Fibroblast of skin of right quadriceps (primary cell): ENCODE measurements at regions not wholly inside any gene's neighbourhood (a gene's known extent, or its start where the extent isn't known, plus 50 kb on each side); places are given as distances from the start of the nearest gene placed in this dataset.
"Not testable (repeated sequence)": the region's sequence is repeated elsewhere in the genome, so short reads cannot be mapped to it uniquely, and the experiment has no call there.

ENCODE experiments used
- DNase-seq: peaks from one replicate; pipeline ENCODE4 v3.0.0-alpha.2; 2013

- DNase-seq, result no peak
Observed at GRCh38 chr5:91875196-91875779, 492.2 kb upstream of the ARRDC3 start.

GRCh38 chr5:91867799-91868198, 484.7 kb upstream of the ARRDC3 start:
- DNase-seq, result no peak

GRCh38 chr5:91865915-91866314, 482.8 kb upstream of the ARRDC3 start:
- peak; percentile 8 for DNase-seq

DNA sequence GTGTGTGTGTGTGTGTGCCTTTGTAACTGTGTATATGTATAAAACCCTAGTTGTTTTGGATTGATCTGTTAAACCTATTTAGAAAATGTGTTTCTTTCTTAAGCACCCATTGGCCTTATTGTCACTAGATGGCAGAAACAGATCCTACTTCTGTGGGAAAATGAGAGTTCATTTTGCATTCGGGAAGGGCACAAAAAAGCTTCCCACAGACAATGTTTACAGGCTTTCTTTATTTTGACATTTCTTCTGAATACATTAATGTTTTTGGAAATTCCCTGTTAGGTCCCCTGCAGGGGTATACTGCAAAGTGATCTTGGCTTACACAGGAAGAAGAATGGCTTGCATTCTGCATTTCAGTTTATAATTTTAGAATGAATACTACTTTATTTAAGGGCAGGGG, 481.8 kb upstream of the ARRDC3 start:
- no peak for DNase-seq

DNA sequence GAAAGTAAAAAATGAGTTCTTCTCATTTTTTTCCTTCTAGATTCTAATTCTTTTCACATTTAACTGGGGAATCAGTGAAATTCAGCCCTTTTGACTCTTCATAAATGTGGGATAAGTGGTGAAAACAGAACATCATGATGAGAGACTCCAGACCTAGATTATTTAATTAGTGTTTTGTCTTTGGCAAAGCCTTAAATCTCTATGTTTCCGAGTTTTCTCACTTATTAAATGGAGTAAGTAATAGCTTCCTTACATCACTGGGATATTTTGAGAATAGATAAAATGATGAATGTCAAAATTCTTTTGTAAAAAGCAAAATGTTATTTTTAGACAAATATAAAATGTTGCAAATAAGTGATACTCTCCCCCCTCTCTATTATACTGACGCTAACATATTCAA, 468.6 kb upstream of the ARRDC3 start:
- DNase-seq, result no peak

- peak; percentile 65 for DNase-seq
Observed at GRCh38 chr5:91850031-91850430, 466.9 kb upstream of the ARRDC3 start.

DNA sequence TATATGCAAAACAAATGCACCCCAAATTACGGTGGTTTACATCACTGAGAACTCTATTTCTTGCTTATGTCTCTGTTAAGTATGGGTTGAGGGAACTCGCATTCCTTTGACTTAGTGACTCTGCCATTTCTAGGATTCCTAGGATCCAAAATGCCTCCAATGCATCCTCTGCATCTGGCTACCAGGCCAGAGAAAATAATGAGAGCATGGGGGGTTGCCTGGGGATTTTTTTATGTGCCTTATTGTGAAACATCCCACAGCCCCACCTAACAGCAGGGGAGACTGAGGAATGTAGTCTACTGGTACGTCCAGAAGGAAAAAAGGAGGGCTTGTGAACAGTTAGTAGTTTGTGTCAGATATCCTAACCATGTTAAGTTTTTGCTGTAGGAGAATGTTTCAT, 466.0 kb upstream of the ARRDC3 start:
- peak; percentile 83 for DNase-seq

DNA sequence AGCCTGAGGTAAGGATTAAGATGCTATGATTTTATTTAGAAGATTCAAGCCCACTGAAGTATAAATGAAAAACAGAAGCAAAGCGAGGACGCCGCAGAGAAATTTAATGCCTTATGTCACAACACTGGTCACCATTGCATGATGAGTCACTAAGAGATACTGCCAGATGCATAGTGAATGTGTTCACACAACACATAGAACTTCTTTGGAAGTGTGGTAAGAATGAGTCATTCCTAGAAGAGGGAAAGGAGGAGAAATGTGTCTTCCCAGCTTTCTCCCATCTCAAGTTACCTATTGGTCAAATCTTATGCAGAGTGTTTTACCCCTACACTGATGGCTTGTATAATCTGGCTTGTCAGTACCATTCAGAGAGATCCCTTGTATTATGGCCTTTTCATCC, 465.3 kb upstream of the ARRDC3 start:
- DNase-seq, result peak; percentile 96

GRCh38 chr5:91841423-91841822, 458.3 kb upstream of the ARRDC3 start:
- no peak for DNase-seq

DNA sequence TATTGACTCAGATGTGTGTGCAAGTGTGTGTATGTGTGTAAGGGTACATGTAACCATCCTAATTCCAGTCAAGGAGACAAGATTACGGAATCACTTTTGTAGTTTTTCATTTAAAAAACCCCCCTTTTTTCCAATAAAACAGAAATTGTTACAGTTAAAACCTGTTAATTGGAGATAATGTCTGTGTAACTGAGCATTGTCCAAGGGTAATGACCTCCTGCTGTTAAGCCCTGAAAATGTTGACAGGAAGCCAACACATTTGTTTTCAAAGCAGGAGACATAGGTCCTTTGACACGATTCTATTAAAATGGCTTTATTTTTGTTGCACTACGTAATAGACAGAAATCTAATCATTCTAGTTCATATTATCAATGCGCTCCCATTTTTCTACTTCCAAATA, 457.3 kb upstream of the ARRDC3 start:
- no peak for DNase-seq

- DNase-seq, result no peak
Observed at GRCh38 chr5:91839721-91840120, 456.6 kb upstream of the ARRDC3 start.

- no peak for DNase-seq
Observed at GRCh38 chr5:91839233-91839632, 456.1 kb upstream of the ARRDC3 start.

DNA sequence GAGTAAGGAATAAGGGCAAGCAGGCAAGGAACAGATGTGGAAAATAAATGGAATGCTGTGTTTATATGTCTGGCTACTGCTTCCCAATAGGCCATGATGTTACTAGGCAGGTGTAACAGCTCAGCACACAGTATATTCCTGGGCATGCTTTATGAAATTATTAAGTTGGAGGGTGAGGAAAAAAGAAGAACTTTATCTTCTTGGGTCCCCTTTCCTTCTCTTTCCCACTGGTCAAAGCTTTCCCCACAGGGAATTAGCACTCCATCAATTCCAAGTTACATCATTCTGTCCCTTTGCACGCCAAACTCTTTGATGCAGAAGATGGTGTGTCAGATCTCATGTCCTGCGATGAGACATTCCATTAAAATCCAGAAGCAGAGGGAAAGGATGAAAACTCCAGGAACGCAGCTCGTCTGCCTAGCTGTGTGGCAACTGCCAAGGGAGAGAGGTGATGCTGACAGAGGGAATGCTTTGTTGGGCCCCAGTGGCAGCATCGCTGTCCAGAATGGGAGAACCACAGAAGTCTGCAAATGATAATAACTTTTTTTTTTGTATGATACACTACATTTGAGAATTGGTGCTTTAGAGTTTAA, 447.3 kb upstream of the ARRDC3 start:
- peak; percentile 2 for DNase-seq

GRCh38 chr5:91825618-91826017, 442.5 kb upstream of the ARRDC3 start:
- DNase-seq, result no peak

DNA sequence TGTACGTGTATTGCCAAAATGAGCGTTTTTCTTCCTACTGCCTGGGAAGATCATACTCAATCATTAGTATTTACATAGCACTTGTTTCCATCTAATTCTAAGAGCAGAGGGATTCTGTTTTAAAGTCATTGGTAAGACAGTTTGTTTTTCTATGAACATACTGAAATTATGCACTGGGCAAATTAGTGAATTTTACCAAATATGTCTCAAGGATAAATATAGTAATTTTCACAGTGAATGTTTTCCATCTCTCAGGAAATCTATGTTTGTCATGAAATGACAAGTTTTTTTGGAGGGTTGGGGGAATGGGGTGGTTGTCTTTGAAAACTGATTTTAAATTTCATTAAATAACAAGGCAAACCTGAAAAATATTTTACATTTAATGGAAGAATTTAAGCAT, 441.3 kb upstream of the ARRDC3 start:
- DNase-seq, result no peak

DNA sequence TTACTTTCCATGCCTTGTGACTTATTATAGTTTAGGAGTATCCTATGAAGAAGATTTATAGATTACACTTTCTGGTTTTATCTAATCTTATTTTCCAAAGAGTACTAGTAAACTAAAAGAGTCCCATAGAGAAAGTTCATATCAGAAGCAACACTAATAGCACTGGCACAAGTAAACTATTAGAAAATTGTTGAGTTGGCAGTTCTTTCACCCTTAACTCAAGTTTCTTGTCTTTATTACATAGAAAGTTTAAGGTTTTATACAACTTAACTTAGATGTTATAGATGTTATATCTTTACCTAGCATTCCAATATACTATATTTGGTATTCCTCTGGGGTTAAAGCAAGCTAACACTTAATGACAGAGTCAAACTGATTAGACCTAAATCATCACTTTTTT, 437.8 kb upstream of the ARRDC3 start:
- DNase-seq, result no peak

GRCh38 chr5:91816681-91817080, 433.6 kb upstream of the ARRDC3 start:
- no peak for DNase-seq

- no peak for DNase-seq
Observed at GRCh38 chr5:91797576-91797975, 414.5 kb upstream of the ARRDC3 start.

- DNase-seq, result no peak
Observed at GRCh38 chr5:91794856-91795548, 411.9 kb upstream of the ARRDC3 start.

GRCh38 chr5:91794455-91794854, 411.3 kb upstream of the ARRDC3 start:
- no peak for DNase-seq

- peak; percentile 51 for DNase-seq
Observed at GRCh38 chr5:91787718-91788117, 404.6 kb upstream of the ARRDC3 start.

DNA sequence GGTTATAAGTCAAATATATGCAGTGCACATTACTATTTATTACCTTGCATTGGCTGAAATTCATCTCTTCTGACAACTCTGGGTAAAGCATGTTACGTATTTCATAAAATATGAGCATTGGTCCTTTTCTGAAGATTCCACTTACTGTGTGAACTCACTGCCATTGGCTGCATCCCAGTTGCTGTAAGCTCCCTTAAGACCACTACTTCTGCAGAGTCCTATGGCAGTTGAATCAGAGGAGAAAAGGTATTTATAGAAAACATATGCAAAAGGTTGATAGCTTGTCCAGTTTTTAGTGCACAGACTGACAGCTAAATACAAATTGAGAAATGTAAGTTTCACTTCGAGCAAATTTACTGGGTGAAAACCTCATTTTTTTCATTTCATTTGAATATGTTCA, 394.6 kb upstream of the ARRDC3 start:
- peak; percentile 41 for DNase-seq

GRCh38 chr5:91776249-91776648, 393.1 kb upstream of the ARRDC3 start:
- DNase-seq, result no peak

DNA sequence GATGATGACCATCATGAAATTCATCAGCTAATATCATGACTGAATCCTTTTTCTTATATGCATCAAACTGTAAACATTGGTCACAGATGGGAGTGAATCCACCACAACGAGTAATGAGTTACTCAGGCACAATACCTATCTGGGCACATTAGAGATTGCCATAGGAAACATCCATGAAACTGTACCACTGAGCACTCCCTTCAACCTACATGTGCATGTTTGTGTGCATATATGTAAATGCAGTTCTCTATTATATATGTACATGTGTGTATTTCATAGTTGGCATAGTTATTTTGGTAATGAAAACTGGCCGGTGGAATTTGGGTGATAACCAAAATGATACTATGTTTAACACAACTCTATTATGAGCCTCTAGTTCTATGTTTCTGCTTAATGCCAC, 387.3 kb upstream of the ARRDC3 start:
- no peak for DNase-seq

DNA sequence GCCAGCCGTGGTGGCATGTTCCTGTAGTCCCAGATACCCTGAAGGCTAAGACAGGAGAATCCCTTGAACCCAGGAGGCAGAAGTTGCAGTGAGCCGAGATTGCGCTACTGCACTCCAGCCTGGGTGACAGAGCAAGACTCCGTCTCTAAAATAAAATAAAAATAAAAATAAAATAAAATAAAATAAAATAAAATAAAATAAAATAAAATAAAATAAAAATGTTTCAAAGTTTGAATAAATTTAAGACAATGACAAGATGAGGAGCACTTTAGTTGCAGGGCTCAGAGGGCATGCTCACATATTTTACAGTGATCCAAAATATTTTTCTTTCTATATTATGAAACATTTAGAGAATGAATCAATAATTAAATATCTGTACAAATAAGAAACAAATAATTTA, 374.3 kb upstream of the ARRDC3 start:
- not testable (repeated sequence) for DNase-seq
